ENCODE measurements at regions not wholly inside any gene's neighbourhood (a gene's known extent, or its start where the extent isn't known, plus 50 kb on each side); places are given as distances from the start of the nearest gene placed in this dataset.

DNA sequence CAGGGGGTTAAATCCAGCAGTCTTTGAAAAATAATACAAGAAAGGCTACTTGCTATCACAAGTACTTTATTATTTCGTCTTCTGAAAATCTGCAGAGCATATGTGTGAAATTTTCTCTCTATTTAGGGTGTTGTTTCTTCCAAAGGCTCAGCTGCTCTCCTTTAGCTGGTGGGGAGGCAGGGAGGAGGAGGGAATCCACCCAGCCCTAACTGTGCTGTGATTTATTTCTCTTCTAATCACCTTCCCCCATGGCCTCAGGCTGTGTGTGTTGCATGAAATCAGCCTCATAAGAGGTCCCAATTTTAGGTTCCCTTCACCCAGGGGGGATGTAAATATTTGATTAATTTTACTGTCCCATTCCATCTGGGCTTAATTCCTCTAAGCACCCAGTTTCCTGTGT, 77.6 kb upstream of the PGBD5 start:
- Histone ChIP-seq H3K9ac (no peak overlapping the region), H2AFZ (ENCODE audit: low read depth) (no peak overlapping the region), H3K27ac (ENCODE audit: low read depth in 2 of 2, low read length in 1 of 2) (no peak overlapping the region), H3K4me1 (ENCODE audit: control insufficient read depth in 1 of 2, insufficient read depth in 2 of 2, low read depth in 1 of 2, low read length in 1 of 2) (no peaks in the 10 kb centered on the region; a peak in 1 of 4 replicates), H3K4me3 (ENCODE audit: low read depth in 2 of 2, low read length in 1 of 2) (no peak overlapping the region), H3K9me2 (no peaks in the 10 kb centered on the region), H3K9me3 (no peaks in the 10 kb centered on the region), H3F3A (replicated peaks; ENCODE audit: insufficient read depth) (no peaks in the 10 kb centered on the region), H4K20me1 (ENCODE audit: insufficient read depth) (no peaks in the 10 kb centered on the region), H3K4me2 (no peak overlapping the region), H3K27me3 (ENCODE audit: insufficient read depth) (no peaks in the 10 kb centered on the region), H3K79me2 (ENCODE audit: insufficient read depth) (no peaks in the 10 kb centered on the region), H3K36me3 (replicated peaks in 1 of 2; ENCODE audit: control insufficient read depth in 1 of 2, insufficient read depth in 2 of 2, low read length in 1 of 2) (no peaks in the 10 kb centered on the region)
- ChIA-PET POLR2A (interaction anchor here (0.5 kb wide), 1 partner anchor 205 kb away, joined by 3 read pairs; no protein-coding TSS in a partner anchor), CTCF (no interaction called here)
- DNase-seq, result no peak
- TF ChIP-seq TAF1 (IDR thresholded peaks at IDR 0.05; ENCODE audit: borderline replicate concordance, low read depth, low read length) (no peak), MXI1 (IDR thresholded peaks at IDR 0.05; ENCODE audit: low read depth, low read length) (no peak), JUND (IDR thresholded peaks at IDR 0.05) (no peak), GABPA (IDR thresholded peaks at IDR 0.05; ENCODE audit: low read depth) (no peak), FOSL2 (IDR thresholded peaks at IDR 0.05; ENCODE audit: borderline replicate concordance, low read depth) (no peak), FOXJ3 (CRISPR knock-in tag; IDR thresholded peaks at IDR 0.05) (no peak), RCOR1 (IDR thresholded peaks at IDR 0.05; ENCODE audit: low read length) (no peak), EZH2phosphoT487 (IDR thresholded peaks at IDR 0.05; ENCODE audit: borderline replicate concordance, low read depth) (no peak), NRF1 (IDR thresholded peaks at IDR 0.05; ENCODE audit: low read depth, low read length) (no peak), EP300 (IDR thresholded peaks at IDR 0.05; ENCODE audit: borderline replicate concordance in 1 of 2, low read depth in 1 of 2, low read length in 1 of 2) (no peak)
- TF ChIP-seq, protein P1, sequence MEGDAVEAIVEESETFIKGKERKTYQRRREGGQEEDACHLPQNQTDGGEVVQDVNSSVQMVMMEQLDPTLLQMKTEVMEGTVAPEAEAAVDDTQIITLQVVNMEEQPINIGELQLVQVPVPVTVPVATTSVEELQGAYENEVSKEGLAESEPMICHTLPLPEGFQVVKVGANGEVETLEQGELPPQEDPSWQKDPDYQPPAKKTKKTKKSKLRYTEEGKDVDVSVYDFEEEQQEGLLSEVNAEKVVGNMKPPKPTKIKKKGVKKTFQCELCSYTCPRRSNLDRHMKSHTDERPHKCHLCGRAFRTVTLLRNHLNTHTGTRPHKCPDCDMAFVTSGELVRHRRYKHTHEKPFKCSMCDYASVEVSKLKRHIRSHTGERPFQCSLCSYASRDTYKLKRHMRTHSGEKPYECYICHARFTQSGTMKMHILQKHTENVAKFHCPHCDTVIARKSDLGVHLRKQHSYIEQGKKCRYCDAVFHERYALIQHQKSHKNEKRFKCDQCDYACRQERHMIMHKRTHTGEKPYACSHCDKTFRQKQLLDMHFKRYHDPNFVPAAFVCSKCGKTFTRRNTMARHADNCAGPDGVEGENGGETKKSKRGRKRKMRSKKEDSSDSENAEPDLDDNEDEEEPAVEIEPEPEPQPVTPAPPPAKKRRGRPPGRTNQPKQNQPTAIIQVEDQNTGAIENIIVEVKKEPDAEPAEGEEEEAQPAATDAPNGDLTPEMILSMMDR (IDR thresholded peaks at IDR 0.05), result no peak
- TF ChIP-seq, protein P2, sequence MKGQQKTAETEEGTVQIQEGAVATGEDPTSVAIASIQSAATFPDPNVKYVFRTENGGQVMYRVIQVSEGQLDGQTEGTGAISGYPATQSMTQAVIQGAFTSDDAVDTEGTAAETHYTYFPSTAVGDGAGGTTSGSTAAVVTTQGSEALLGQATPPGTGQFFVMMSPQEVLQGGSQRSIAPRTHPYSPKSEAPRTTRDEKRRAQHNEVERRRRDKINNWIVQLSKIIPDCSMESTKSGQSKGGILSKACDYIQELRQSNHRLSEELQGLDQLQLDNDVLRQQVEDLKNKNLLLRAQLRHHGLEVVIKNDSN (IDR thresholded peaks at IDR 0.05; ENCODE audit: borderline replicate concordance, low read depth), result no peak
- TF ChIP-seq, protein P3, sequence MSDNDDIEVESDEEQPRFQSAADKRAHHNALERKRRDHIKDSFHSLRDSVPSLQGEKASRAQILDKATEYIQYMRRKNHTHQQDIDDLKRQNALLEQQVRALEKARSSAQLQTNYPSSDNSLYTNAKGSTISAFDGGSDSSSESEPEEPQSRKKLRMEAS (IDR thresholded peaks at IDR 0.05; ENCODE audit: low read depth), result no peak
- 14% methylated on average over 1 of the region's 1 CpG for WGBS (ENCODE audit: low lambda C conversion rate)

DNA sequence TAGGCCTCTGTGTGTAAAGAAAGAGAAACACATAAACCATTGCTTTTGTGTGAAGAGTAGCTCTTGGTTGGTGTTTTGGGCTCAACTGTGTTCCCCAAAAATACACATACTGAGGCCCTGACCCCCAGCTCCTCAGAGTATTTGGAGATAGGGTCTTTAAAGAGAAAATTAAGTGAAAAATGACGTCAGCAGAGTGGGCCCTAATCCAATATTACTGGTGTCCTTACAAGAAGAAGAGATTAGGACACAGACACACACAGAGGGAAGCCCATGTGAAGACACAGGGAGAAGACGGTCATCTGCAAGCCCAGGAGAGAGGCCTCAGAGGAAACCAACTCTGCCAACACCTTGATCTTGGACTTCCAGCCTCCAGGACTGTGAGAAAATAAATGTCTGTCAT, 76.9 kb upstream of the PGBD5 start:
- Histone ChIP-seq H3K4me3 (ENCODE audit: low read depth in 2 of 2, low read length in 1 of 2) (no peak overlapping the region), H3K79me2 (ENCODE audit: insufficient read depth) (no peaks in the 10 kb centered on the region), H3K27me3 (ENCODE audit: insufficient read depth) (no peaks in the 10 kb centered on the region), H3K9me3 (no peaks in the 10 kb centered on the region), H3K9me2 (no peaks in the 10 kb centered on the region), H3F3A (replicated peaks; ENCODE audit: insufficient read depth) (no peaks in the 10 kb centered on the region), H3K27ac (ENCODE audit: low read depth in 2 of 2, low read length in 1 of 2) (no peak overlapping the region), H3K9ac (no peak overlapping the region), H4K20me1 (ENCODE audit: insufficient read depth) (no peaks in the 10 kb centered on the region), H3K4me1 (ENCODE audit: control insufficient read depth in 1 of 2, insufficient read depth in 2 of 2, low read depth in 1 of 2, low read length in 1 of 2) (no peaks in the 10 kb centered on the region; a peak in 1 of 4 replicates), H3K4me2 (no peak overlapping the region), H2AFZ (ENCODE audit: low read depth) (no peak overlapping the region), H3K36me3 (replicated peaks in 1 of 2; ENCODE audit: control insufficient read depth in 1 of 2, insufficient read depth in 2 of 2, low read length in 1 of 2) (no peaks in the 10 kb centered on the region)
- no peak for DNase-seq
- POLR2A ChIA-PET, result interaction anchor here (0.5 kb wide), 1 partner anchor 204 kb away, joined by 3 read pairs; no protein-coding TSS in a partner anchor
- WGBS (ENCODE audit: low lambda C conversion rate), result 9% methylated on average over 2 of the region's 2 CpGs
- CTCF ChIA-PET, result no interaction called here
- TF ChIP-seq GABPA (IDR thresholded peaks at IDR 0.05; ENCODE audit: low read depth), result no peak
- no peak for TF ChIP-seq YY1 (IDR thresholded peaks at IDR 0.05; ENCODE audit: low read depth)
- no peak for TF ChIP-seq MXI1 (IDR thresholded peaks at IDR 0.05; ENCODE audit: low read depth, low read length)
- TF ChIP-seq, protein P4, sequence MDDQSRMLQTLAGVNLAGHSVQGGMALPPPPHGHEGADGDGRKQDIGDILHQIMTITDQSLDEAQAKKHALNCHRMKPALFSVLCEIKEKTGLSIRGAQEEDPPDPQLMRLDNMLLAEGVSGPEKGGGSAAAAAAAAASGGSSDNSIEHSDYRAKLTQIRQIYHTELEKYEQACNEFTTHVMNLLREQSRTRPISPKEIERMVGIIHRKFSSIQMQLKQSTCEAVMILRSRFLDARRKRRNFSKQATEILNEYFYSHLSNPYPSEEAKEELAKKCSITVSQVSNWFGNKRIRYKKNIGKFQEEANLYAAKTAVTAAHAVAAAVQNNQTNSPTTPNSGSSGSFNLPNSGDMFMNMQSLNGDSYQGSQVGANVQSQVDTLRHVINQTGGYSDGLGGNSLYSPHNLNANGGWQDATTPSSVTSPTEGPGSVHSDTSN (IDR thresholded peaks at IDR 0.05), result no peak
- no peak for TF ChIP-seq RXRA (IDR thresholded peaks at IDR 0.05; ENCODE audit: borderline replicate concordance, low read depth)
- TF ChIP-seq CHD2 (IDR thresholded peaks at IDR 0.05; ENCODE audit: low read length, partially characterized antibody), result no peak
- TF ChIP-seq, protein P5, sequence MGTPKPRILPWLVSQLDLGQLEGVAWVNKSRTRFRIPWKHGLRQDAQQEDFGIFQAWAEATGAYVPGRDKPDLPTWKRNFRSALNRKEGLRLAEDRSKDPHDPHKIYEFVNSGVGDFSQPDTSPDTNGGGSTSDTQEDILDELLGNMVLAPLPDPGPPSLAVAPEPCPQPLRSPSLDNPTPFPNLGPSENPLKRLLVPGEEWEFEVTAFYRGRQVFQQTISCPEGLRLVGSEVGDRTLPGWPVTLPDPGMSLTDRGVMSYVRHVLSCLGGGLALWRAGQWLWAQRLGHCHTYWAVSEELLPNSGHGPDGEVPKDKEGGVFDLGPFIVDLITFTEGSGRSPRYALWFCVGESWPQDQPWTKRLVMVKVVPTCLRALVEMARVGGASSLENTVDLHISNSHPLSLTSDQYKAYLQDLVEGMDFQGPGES (IDR thresholded peaks at IDR 0.05; ENCODE audit: low read depth, low read length), result no peak
- TF ChIP-seq FOXJ3 (CRISPR knock-in tag; IDR thresholded peaks at IDR 0.05), result no peak
- no peak for TF ChIP-seq FOXM1 (IDR thresholded peaks at IDR 0.05; ENCODE audit: low read depth)
- TF ChIP-seq POLR2AphosphoS5 (IDR thresholded peaks at IDR 0.05; ENCODE audit: low read depth, low read length), result no peak
- TF ChIP-seq, protein P3 (IDR thresholded peaks at IDR 0.05; ENCODE audit: low read depth), result no peak
- TF ChIP-seq EZH2phosphoT487 (IDR thresholded peaks at IDR 0.05; ENCODE audit: borderline replicate concordance, low read depth), result no peak
- TF ChIP-seq, protein P6, sequence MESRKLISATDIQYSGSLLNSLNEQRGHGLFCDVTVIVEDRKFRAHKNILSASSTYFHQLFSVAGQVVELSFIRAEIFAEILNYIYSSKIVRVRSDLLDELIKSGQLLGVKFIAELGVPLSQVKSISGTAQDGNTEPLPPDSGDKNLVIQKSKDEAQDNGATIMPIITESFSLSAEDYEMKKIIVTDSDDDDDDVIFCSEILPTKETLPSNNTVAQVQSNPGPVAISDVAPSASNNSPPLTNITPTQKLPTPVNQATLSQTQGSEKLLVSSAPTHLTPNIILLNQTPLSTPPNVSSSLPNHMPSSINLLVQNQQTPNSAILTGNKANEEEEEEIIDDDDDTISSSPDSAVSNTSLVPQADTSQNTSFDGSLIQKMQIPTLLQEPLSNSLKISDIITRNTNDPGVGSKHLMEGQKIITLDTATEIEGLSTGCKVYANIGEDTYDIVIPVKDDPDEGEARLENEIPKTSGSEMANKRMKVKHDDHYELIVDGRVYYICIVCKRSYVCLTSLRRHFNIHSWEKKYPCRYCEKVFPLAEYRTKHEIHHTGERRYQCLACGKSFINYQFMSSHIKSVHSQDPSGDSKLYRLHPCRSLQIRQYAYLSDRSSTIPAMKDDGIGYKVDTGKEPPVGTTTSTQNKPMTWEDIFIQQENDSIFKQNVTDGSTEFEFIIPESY (IDR thresholded peaks at IDR 0.05; ENCODE audit: borderline replicate concordance, low read depth), result no peak
